Forelimb muscle (tissue), 1 donor: ENCODE measurements at regions not wholly inside any gene's neighbourhood (a gene's known extent, or its start where the extent isn't known, plus 50 kb on each side); places are given as distances from the start of the nearest gene placed in this dataset.

Experiments
- DNase-seq: peaks from one replicate; pipeline ENCODE4 v3.0.0-alpha.2; 2013; ENCODE audit warnings: low read depth

GRCh38 chr17:65477600-65477999 is 83.8 kb downstream of the AXIN2 start:
- no peak for DNase-seq

- DNase-seq: no peak
Measured at GRCh38 chr17:65474660-65475059, 86.8 kb downstream of the AXIN2 start.

- DNase-seq: no peak
Measured at GRCh38 chr17:65473985-65474384, 87.5 kb downstream of the AXIN2 start.

- no peak for DNase-seq
Measured at GRCh38 chr17:65473363-65473762, 88.1 kb downstream of the AXIN2 start.

- no peak for DNase-seq
Measured at GRCh38 chr17:65472666-65473309, 88.7 kb downstream of the AXIN2 start.

GRCh38 chr17:65470783-65471182 is 90.7 kb downstream of the AXIN2 start:
- DNase-seq: no peak

GRCh38 chr17:65468321-65468720 is 93.1 kb downstream of the AXIN2 start:
- DNase-seq: no peak

GRCh38 chr17:65467156-65467555 is 94.3 kb downstream of the AXIN2 start:
- no peak for DNase-seq

GRCh38 chr17:65466547-65466946 is 94.9 kb downstream of the AXIN2 start:
- no peak for DNase-seq

GRCh38 chr17:65463242-65463641 is 98.2 kb downstream of the AXIN2 start:
- no peak for DNase-seq

- DNase-seq: no peak
Measured at GRCh38 chr17:65459677-65460347, 101.6 kb downstream of the AXIN2 start.

- no peak for DNase-seq
Measured at GRCh38 chr17:65457635-65458257, 103.7 kb downstream of the AXIN2 start.

GRCh38 chr17:65457183-65457582 is 104.3 kb downstream of the AXIN2 start:
- no peak for DNase-seq

- no peak for DNase-seq
Measured at GRCh38 chr17:65456368-65457151, 104.9 kb downstream of the AXIN2 start.

GRCh38 chr17:65455972-65456343 is 105.5 kb downstream of the AXIN2 start:
- DNase-seq: no peak

GRCh38 chr17:65455154-65455971 is 106.1 kb downstream of the AXIN2 start:
- no peak for DNase-seq

- no peak for DNase-seq
Measured at GRCh38 chr17:65453204-65453931, 108.1 kb downstream of the AXIN2 start.

GRCh38 chr17:65449495-65449894 is 112.0 kb downstream of the AXIN2 start:
- no peak for DNase-seq

- no peak for DNase-seq
Measured at GRCh38 chr17:65447823-65448222, 113.6 kb downstream of the AXIN2 start.

GRCh38 chr17:65446838-65447526 is 114.5 kb downstream of the AXIN2 start:
- no peak for DNase-seq
